Endometrium (tissue), 2 donors: ENCODE measurements at regions not wholly inside any gene's neighbourhood (a gene's known extent, or its start where the extent isn't known, plus 50 kb on each side); places are given as distances from the start of the nearest gene placed in this dataset.
A peak's percentile ranks its signal among the peaks of the same experiment; 100 is the strongest.

ENCODE experiments used
- FAIRE-seq: peaks from 2 replicates; lab custom pipeline; 2012; peaks lifted over from hg19 to GRCh38; lab: Jason Lieb, UNC
- donor health status: control.
- donor health status: control.

GRCh38 chr3:168455814-168456213 lies 360.1 kb upstream of the GOLIM4 start:
- FAIRE-seq, result no peak

DNA sequence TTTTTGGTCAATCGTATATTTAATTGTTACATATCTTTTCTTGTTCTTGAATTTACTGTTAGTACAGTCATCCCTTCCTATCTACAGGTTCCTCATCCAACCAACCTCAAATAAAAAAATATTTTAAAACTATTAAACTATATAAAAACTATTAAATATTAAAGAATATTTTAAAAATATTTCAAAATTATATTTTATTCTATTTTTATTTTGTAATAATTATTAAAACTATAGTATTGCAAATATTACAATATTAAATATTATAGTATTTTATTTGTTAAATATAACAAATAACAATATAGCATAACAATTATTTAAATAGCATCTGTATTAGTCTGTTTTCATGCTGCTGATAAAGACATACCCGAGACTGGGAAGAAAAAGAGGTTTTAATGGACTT lies 357.9 kb upstream of the GOLIM4 start:
- FAIRE-seq, result peak; percentile 86

GRCh38 chr3:168443965-168444364 lies 348.2 kb upstream of the GOLIM4 start:
- FAIRE-seq, result no peak

GRCh38 chr3:168442502-168442901 lies 346.8 kb upstream of the GOLIM4 start:
- no peak for FAIRE-seq

- FAIRE-seq, result no peak
These were observed 340.6 kb upstream of the GOLIM4 start for GRCh38 chr3:168436245-168436724.

- FAIRE-seq, result no peak
These were observed 335.8 kb upstream of the GOLIM4 start for GRCh38 chr3:168431491-168431890.

- no peak for FAIRE-seq
These were observed 332.2 kb upstream of the GOLIM4 start for GRCh38 chr3:168427835-168428475.

- no peak for FAIRE-seq
These were observed 331.4 kb upstream of the GOLIM4 start for GRCh38 chr3:168427156-168427555.

GRCh38 chr3:168425936-168426595 lies 330.3 kb upstream of the GOLIM4 start:
- FAIRE-seq, result no peak

- FAIRE-seq, result no peak
These were observed 328.5 kb upstream of the GOLIM4 start for GRCh38 chr3:168424059-168424734.

- FAIRE-seq, result no peak
These were observed 327.1 kb upstream of the GOLIM4 start for GRCh38 chr3:168422843-168423242.

- no peak for FAIRE-seq
These were observed 323.4 kb upstream of the GOLIM4 start for GRCh38 chr3:168419091-168419490.

- no peak for FAIRE-seq
These were observed 321.3 kb upstream of the GOLIM4 start for GRCh38 chr3:168417016-168417415.

DNA sequence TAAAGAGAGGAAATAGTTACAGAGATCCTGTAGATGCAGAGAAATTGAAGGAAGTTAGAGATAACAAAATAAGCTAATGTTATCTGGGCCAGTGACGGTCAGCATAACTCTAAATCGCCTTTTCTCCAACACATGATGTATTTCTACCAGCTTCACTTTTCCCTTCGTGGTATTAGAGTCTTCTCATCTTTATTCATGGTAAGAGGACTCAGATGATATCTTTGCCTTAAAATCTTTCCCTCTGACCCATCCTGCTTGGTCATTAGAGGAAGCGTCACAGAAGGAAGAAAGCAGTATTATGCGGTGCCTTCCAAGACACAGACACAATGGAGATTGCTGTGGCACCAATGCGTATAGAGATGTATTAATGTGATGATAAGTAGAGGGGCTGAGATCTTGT lies 320.7 kb upstream of the GOLIM4 start:
- no peak for FAIRE-seq

- FAIRE-seq, result no peak
These were observed 318.4 kb upstream of the GOLIM4 start for GRCh38 chr3:168414149-168414548.

DNA sequence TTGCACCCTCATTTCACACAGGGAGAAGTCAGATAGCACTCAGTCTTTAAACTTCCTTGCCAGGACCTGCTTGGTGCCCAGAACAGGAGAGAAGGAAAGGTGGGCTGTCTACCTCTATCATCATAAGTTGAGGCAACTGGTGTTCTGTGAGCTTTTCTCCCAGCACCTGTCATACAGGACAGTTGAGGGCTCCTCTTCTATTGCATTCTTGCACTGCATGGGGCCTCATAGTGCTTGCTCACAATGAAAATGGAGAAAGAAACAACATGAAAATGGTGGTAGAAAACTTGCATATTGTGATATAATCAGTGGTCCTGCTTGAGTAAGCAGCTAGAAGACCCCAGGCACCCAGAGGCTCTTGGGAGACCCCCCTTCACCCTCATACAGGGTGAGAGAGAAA lies 311.7 kb upstream of the GOLIM4 start:
- no peak for FAIRE-seq

DNA sequence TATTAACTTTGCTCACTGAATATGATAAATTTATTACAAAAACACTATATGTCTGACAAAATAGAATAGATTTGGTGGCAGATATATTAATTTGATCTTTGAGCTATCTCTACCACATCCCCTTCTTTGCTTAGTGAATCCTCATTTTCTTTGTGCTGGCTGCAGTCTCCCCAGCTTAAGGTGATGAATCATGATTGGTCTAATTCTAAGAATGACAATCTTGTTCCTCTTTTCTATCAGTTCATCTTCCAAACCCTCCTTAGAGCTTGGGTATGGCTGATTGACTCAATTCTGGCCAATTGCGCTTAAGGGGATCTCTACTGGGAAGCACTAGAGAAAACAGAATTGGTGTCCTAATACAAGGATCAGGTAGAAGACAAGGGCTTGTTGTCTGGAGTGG lies 309.6 kb upstream of the GOLIM4 start:
- FAIRE-seq, result no peak

- no peak for FAIRE-seq
These were observed 302.8 kb upstream of the GOLIM4 start for GRCh38 chr3:168398371-168399025.

DNA sequence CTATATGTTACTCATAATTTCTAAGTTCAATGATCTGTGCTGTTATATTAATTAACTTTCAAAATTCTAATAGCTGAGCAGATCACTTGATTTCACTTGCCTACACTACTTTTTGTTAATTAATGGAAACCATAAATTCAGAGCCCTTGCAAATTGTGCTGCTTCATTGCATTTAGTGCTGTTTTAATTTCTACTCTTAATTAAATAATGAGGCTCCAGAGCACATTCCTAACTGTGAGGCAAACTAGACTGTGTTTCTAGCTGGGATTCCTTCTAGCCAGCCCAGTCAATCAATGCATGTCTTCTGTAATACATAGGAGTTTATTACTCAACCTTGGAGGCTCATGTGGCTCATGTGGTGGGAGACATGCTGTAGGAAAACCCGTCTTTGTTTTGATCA lies 301.1 kb upstream of the GOLIM4 start:
- FAIRE-seq, result no peak

- no peak for FAIRE-seq
These were observed 299.8 kb upstream of the GOLIM4 start for GRCh38 chr3:168395551-168395950.

GRCh38 chr3:168394439-168394838 lies 298.7 kb upstream of the GOLIM4 start:
- FAIRE-seq, result no peak

- no peak for FAIRE-seq
These were observed 290.6 kb upstream of the GOLIM4 start for GRCh38 chr3:168386301-168386700.

GRCh38 chr3:168384990-168385389 lies 289.3 kb upstream of the GOLIM4 start:
- FAIRE-seq, result no peak
